ENCODE measurements at regions not wholly inside any gene's neighbourhood (a gene's known extent, or its start where the extent isn't known, plus 50 kb on each side); places are given as distances from the start of the nearest gene placed in this dataset.
A peak's percentile ranks its signal among the peaks of the same experiment; 100 is the strongest.

DNA sequence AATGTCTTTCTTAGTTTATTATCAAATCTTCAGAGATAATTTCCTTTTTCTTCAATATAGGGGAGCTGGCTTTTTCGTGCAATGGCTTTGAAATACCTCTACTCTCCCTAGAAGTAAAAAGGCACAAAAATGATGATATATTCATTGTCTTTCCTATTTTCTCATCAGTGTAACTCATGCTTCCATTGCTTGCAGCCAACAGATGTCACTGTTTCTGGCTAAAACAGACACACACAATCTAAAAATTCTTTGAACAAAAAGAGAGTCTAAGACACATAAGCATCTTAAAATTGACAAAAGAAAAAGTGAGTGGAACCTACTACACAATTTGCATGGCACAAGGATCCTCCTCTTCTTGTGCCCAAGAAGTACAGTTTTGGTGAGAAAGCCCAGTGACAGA, 448.7 kb upstream of the VRK2 start:
- Histone ChIP-seq H3K79me2 (ENCODE audit: low read length) (no peaks in the 10 kb centered on the region), H3K9me3 (ENCODE audit: low read length) (no peaks in the 10 kb centered on the region)
- TF ChIP-seq, protein P1, sequence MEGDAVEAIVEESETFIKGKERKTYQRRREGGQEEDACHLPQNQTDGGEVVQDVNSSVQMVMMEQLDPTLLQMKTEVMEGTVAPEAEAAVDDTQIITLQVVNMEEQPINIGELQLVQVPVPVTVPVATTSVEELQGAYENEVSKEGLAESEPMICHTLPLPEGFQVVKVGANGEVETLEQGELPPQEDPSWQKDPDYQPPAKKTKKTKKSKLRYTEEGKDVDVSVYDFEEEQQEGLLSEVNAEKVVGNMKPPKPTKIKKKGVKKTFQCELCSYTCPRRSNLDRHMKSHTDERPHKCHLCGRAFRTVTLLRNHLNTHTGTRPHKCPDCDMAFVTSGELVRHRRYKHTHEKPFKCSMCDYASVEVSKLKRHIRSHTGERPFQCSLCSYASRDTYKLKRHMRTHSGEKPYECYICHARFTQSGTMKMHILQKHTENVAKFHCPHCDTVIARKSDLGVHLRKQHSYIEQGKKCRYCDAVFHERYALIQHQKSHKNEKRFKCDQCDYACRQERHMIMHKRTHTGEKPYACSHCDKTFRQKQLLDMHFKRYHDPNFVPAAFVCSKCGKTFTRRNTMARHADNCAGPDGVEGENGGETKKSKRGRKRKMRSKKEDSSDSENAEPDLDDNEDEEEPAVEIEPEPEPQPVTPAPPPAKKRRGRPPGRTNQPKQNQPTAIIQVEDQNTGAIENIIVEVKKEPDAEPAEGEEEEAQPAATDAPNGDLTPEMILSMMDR (conservative IDR thresholded peaks at IDR 0.05; ENCODE audit: low read depth, low read length) = peak; percentile 45; the same call in 1 of the 2 replicates
- TF ChIP-seq EZH2phosphoT487 (IDR thresholded peaks at IDR 0.05; ENCODE audit: borderline replicate concordance, low read length) = no peak

DNA sequence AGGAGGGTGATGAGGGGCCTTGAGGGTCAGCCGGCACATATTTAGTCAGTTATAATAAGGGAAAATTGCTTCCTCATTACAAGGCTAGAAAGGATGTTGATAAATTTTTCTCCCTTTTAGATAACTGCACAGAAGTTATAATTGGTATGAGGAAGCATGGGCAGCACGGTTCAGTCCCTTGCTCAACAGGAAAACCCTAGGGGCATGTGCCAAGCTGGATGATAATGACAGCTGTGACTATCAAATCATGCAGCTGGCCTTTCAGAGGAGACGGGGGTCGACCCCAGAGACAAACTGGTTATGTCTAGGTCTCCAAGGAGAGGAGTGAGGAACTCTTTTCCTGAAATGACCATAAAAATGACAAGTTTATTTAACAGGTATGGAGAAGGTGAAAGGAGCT, 448.1 kb upstream of the VRK2 start:
- no TSS peak for BruUV-seq (replicated peaks)
- Histone ChIP-seq H3K9me2 (replicated peaks; ENCODE audit: low read length) (0 out of 2 replicates have a peak, but pooled peaks cover 4% of the 10 kb centered on the region), H3K4me3 (ENCODE audit: low read length) (no peak overlapping the region), H4K20me1 (ENCODE audit: low read length) (no peaks in the 10 kb centered on the region), H3K4me2 (ENCODE audit: low read length) (no peak overlapping the region), H3K4me1 (ENCODE audit: insufficient read depth, low read length) (no peaks in the 10 kb centered on the region), H3K9me3 (ENCODE audit: low read length) (no peaks in the 10 kb centered on the region), H2AFZ (ENCODE audit: low read length) (no peak overlapping the region), H3F3A (ENCODE audit: low read length, unreplicated experiment) (no peaks in the 10 kb centered on the region), H3K27me3 (ENCODE audit: low read length) (peaks cover 48% of the 10 kb centered on the region; the same call in 1 of the 2 replicates), H3K9ac (ENCODE audit: low read length) (no peak overlapping the region), H3K36me3 (ENCODE audit: low read depth, low read length) (no peaks in the 10 kb centered on the region), H3K27ac (ENCODE audit: low read length) (no peak overlapping the region), H3K79me2 (ENCODE audit: low read length) (no peaks in the 10 kb centered on the region)
- intact Hi-C loops (cut with micrococcal nuclease) = no loop called here
- ChIA-PET CTCF (no interaction called here), POLR2A (ENCODE audit: unreplicated experiment) (no interaction called here)
- TF ChIP-seq, protein P1 (conservative IDR thresholded peaks at IDR 0.05; ENCODE audit: low read depth, low read length) = no peak
- no peak for TF ChIP-seq EZH2 (IDR thresholded peaks at IDR 0.05; ENCODE audit: low read length, unreplicated experiment)
- no peak for TF ChIP-seq EZH2phosphoT487 (IDR thresholded peaks at IDR 0.05; ENCODE audit: borderline replicate concordance, low read length)
- DNase-seq (no peak), ATAC-seq (no peak)

More for the DNA sequence above, 448.7 kb upstream of the VRK2 start:
- no peaks in the 10 kb centered on the region for H3K4me1 ChIP-seq (ENCODE audit: insufficient read depth, low read length)
- DNase-seq (peak; percentile 7), ATAC-seq (no peak)
- intact Hi-C loops (cut with micrococcal nuclease) = no loop called here
- POLR2A ChIA-PET (ENCODE audit: unreplicated experiment) = no interaction called here
- no peaks in the 10 kb centered on the region for H3F3A ChIP-seq (ENCODE audit: low read length, unreplicated experiment)
- H2AFZ ChIP-seq (ENCODE audit: low read length) = no peak overlapping the region
- no TSS peak for BruUV-seq (replicated peaks)
- CTCF ChIA-PET = no interaction called here
- no peak overlapping the region for H3K27ac ChIP-seq (ENCODE audit: low read length)
- peaks cover 52% of the 10 kb centered on the region; the same call in 1 of the 2 replicates for H3K27me3 ChIP-seq (ENCODE audit: low read length)
- H3K9me2 ChIP-seq (replicated peaks; ENCODE audit: low read length) = 0 out of 2 replicates have a peak, but pooled peaks cover 4% of the 10 kb centered on the region
- H3K36me3 ChIP-seq (ENCODE audit: low read depth, low read length) = no peaks in the 10 kb centered on the region
- H4K20me1 ChIP-seq (ENCODE audit: low read length) = no peaks in the 10 kb centered on the region
- no peak overlapping the region for H3K4me2 ChIP-seq (ENCODE audit: low read length)
- no peak overlapping the region for H3K9ac ChIP-seq (ENCODE audit: low read length)
- no peak overlapping the region for H3K4me3 ChIP-seq (ENCODE audit: low read length)

DNA sequence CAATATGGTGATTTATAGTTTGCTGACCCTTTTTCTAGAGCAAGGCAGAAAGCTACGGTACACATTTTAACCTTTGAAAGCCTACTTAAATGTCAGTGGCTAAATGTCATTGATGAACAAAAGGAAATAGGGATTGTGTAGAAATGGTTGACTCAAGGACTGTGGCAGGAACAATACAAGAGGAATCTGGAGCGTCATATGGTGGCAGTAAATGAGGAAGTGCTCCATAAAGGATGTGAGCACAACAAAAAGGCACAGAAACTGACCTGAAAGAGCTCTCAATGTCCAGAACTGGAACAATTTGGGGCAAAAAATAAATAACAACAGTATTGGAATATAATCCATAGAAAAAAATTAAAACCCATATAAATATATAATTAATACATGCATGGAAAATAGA, 443.9 kb upstream of the VRK2 start:
- H3K36me3 ChIP-seq (ENCODE audit: low read depth, low read length) = no peaks in the 10 kb centered on the region
- H3K9me2 ChIP-seq (replicated peaks; ENCODE audit: low read length) = 0 out of 2 replicates have a peak, but pooled peaks cover 4% of the 10 kb centered on the region
- H3F3A ChIP-seq (ENCODE audit: low read length, unreplicated experiment) = no peaks in the 10 kb centered on the region
- TF ChIP-seq EZH2 (IDR thresholded peaks at IDR 0.05; ENCODE audit: low read length, unreplicated experiment) = no peak
- no peak for TF ChIP-seq EZH2phosphoT487 (IDR thresholded peaks at IDR 0.05; ENCODE audit: borderline replicate concordance, low read length)
- TF ChIP-seq, protein P1 (conservative IDR thresholded peaks at IDR 0.05; ENCODE audit: low read depth, low read length) = no peak
- H3K9me3 ChIP-seq (ENCODE audit: low read length) = no peaks in the 10 kb centered on the region
- intact Hi-C loops (cut with micrococcal nuclease) = no loop called here
- no peaks in the 10 kb centered on the region for H3K4me1 ChIP-seq (ENCODE audit: insufficient read depth, low read length)
- H3K4me2 ChIP-seq (ENCODE audit: low read length) = no peak overlapping the region
- no peak for ATAC-seq
- H3K4me3 ChIP-seq (ENCODE audit: low read length) = no peak overlapping the region
- no peak overlapping the region for H3K27ac ChIP-seq (ENCODE audit: low read length)
- no TSS peak for BruUV-seq (replicated peaks)
- H4K20me1 ChIP-seq (ENCODE audit: low read length) = no peaks in the 10 kb centered on the region
- POLR2A ChIA-PET (ENCODE audit: unreplicated experiment) = no interaction called here
- no peak overlapping the region for H3K9ac ChIP-seq (ENCODE audit: low read length)
- no peaks in the 10 kb centered on the region for H3K79me2 ChIP-seq (ENCODE audit: low read length)
- H3K27me3 ChIP-seq (ENCODE audit: low read length) = peaks cover 39% of the 10 kb centered on the region
- no peak for DNase-seq
- CTCF ChIA-PET = no interaction called here
- H2AFZ ChIP-seq (ENCODE audit: low read length) = no peak overlapping the region
